SK-N-SH treated with all-trans-retinoic acid at 6 μM for 48 hours (cell line): ENCODE measurements at regions not wholly inside any gene's neighbourhood (a gene's known extent, or its start where the extent isn't known, plus 50 kb on each side); places are given as distances from the start of the nearest gene placed in this dataset.

Source experiments
- ATAC-seq: fragments of 200-7000 bp; cut with Tn5 transposase; 3 replicates; pipeline ENCODE4 v1.9.1; 2020; ENCODE audit warnings: mild to moderate bottlenecking, moderate library complexity
- ARNTL ChIP-seq: fragments of 450-650 bp; formaldehyde crosslinking; IDR thresholded peaks from 2 replicates; pipeline ENCODE4 v1.5.0; 2020; ENCODE audit warnings: low read depth, mild to moderate bottlenecking, moderate library complexity, borderline replicate concordance
- BACH2 ChIP-seq: fragments of 250-450 bp; sonication (Bioruptor Pico); IDR thresholded peaks from 2 replicates; pipeline ENCODE4 v1.9.0; 2021; ENCODE audit warnings: mild to moderate bottlenecking, borderline replicate concordance
- CSDC2 ChIP-seq: fragments of 250-450 bp; sonication (Bioruptor Pico); IDR thresholded peaks from 2 replicates; pipeline ENCODE4 v1.5.0; 2020; ENCODE audit warnings: mild to moderate bottlenecking, moderate library complexity
- ESRRG ChIP-seq: fragments of 250-450 bp; sonication (Bioruptor Pico); IDR thresholded peaks from 2 replicates; pipeline ENCODE4 v1.6.1; 2021; ENCODE audit warnings: mild to moderate bottlenecking
- ISL1 ChIP-seq: fragments of 250-450 bp; sonication (Bioruptor Pico); IDR thresholded peaks from 2 replicates; pipeline ENCODE4 v2.1.2; 2022; ENCODE audit warnings: mild to moderate bottlenecking, moderate library complexity
- OSR1 ChIP-seq: fragments of 250-450 bp; sonication (Bioruptor Pico); IDR thresholded peaks from 2 replicates; pipeline ENCODE4 v1.8.0; 2022; ENCODE audit warnings: moderate library complexity, mild to moderate bottlenecking, inconsistent platforms
- PPARA ChIP-seq: fragments of 250-450 bp; sonication (Bioruptor Pico); IDR thresholded peaks from 2 replicates; pipeline ENCODE4 v1.5.0; 2020; ENCODE audit warnings: mild to moderate bottlenecking, borderline replicate concordance
- RARB ChIP-seq: fragments of 250-450 bp; sonication (Bioruptor Pico); IDR thresholded peaks from 2 replicates; pipeline ENCODE4 v1.8.0; 2021; ENCODE audit warnings: mild to moderate bottlenecking, moderate library complexity
- SNAI2 ChIP-seq: fragments of 250-450 bp; sonication (Bioruptor Pico); IDR thresholded peaks from 2 replicates; pipeline ENCODE4 v1.5.0; 2020; ENCODE audit warnings: mild to moderate bottlenecking, moderate library complexity
- TCF4 ChIP-seq: fragments of 250-450 bp; sonication (Bioruptor Pico); IDR thresholded peaks from 2 replicates; pipeline ENCODE4 v1.8.0; 2021; ENCODE audit warnings: mild to moderate bottlenecking, moderate library complexity, borderline replicate concordance
- TOX ChIP-seq: fragments of 250-450 bp; sonication (Bioruptor Pico); IDR thresholded peaks from 2 replicates; pipeline ENCODE4 v1.8.0; 2021; ENCODE audit warnings: mild to moderate bottlenecking, moderate library complexity, borderline replicate concordance
- ZC3H10 ChIP-seq: fragments of 250-450 bp; sonication (Bioruptor Pico); IDR thresholded peaks from 2 replicates; pipeline ENCODE4 v1.5.1; 2021; ENCODE audit warnings: mild to moderate bottlenecking, moderate library complexity
- ZFP30 ChIP-seq: fragments of 450-650 bp; formaldehyde crosslinking; IDR thresholded peaks from 2 replicates; pipeline ENCODE4 v1.5.0; 2022; ENCODE audit warnings: mild to moderate bottlenecking, moderate library complexity
- ZNF565 ChIP-seq: fragments of 450-650 bp; formaldehyde crosslinking; conservative IDR thresholded peaks from 2 replicates; pipeline ENCODE4 v1.5.0; 2020; ENCODE audit warnings: low read depth, mild to moderate bottlenecking, moderate library complexity
- ZNF70 ChIP-seq: fragments of 450-650 bp; formaldehyde crosslinking; IDR thresholded peaks from 2 replicates; pipeline ENCODE4 v1.5.0; 2020; ENCODE audit warnings: mild to moderate bottlenecking, moderate library complexity
- ZNF8 ChIP-seq: fragments of 450-650 bp; formaldehyde crosslinking; IDR thresholded peaks from 2 replicates; pipeline ENCODE4 v1.5.0; 2020; ENCODE audit warnings: mild to moderate bottlenecking, moderate library complexity
- TF ChIP-seq, protein P1 (sequence below): fragments of 250-450 bp; sonication (Bioruptor Pico); IDR thresholded peaks from 2 replicates; pipeline ENCODE4 v1.5.0; 2020; ENCODE audit warnings: mild to moderate bottlenecking, moderate library complexity
- TF ChIP-seq, protein P2 (sequence below): fragments of 250-450 bp; sonication (Bioruptor Pico); IDR thresholded peaks from 2 replicates; pipeline ENCODE4 v1.5.1; 2020; ENCODE audit warnings: low read depth, mild to moderate bottlenecking, moderate library complexity
- TF ChIP-seq, protein P3 (sequence below): fragments of 250-450 bp; sonication (Bioruptor Pico); IDR thresholded peaks from 2 replicates; pipeline ENCODE4 v1.5.1; 2021; ENCODE audit warnings: mild to moderate bottlenecking, moderate library complexity
- TF ChIP-seq, protein P4 (sequence below): fragments of 250-450 bp; sonication (Bioruptor Pico); IDR thresholded peaks from 2 replicates; pipeline ENCODE4 v1.8.0; 2021; ENCODE audit warnings: low read depth, mild to moderate bottlenecking, moderate library complexity, borderline replicate concordance
- TF ChIP-seq, protein P5 (sequence below): fragments of 250-450 bp; sonication (Bioruptor Pico); IDR thresholded peaks from 2 replicates; pipeline ENCODE4 v1.8.0; 2020; ENCODE audit warnings: mild to moderate bottlenecking, moderate library complexity, borderline replicate concordance

DNA sequence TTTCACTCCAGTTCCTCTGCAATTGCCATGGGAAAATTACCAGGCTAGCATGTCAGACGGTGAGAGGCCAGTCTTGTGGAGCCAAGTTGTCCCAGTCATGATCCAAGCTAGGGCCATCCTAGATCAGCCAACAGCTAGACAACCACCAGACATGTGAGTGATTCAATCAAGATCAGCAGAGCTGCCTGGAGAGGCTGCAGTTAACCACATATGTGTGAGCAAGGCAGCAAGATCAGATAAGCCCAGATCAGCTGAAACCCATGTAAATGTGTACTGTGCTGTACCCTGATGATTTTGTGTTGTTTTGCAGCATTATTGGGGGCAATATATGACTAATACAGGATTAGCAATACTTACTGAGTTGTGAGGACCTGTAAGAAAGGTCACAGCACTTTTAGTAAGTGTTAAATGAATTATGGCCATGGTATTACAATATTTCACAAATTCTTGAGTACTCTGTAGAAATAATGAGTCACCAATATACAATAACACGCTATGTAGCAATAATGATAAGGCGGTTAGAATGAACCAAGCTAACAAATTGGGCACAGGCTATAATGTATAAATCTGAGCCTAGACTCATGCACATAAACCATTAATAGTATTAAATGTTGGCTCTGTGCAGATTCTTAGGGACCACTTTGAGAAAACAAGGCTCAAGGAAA, 91.4 kb downstream of the SUDS3 start:
- no peak for ATAC-seq
- TF ChIP-seq RARB (no peak), CSDC2 (no peak), ZC3H10 (no peak), ISL1 (CRISPR knock-in tag) (no peak), OSR1 (CRISPR knock-in tag) (no peak), BACH2 (CRISPR knock-in tag) (no peak), ZFP30 (CRISPR knock-in tag) (no peak), TCF4 (CRISPR knock-in tag) (no peak), SNAI2 (CRISPR knock-in tag) (no peak), ZNF565 (no peak), ARNTL (CRISPR knock-in tag) (no peak)
- TF ChIP-seq, protein P1, sequence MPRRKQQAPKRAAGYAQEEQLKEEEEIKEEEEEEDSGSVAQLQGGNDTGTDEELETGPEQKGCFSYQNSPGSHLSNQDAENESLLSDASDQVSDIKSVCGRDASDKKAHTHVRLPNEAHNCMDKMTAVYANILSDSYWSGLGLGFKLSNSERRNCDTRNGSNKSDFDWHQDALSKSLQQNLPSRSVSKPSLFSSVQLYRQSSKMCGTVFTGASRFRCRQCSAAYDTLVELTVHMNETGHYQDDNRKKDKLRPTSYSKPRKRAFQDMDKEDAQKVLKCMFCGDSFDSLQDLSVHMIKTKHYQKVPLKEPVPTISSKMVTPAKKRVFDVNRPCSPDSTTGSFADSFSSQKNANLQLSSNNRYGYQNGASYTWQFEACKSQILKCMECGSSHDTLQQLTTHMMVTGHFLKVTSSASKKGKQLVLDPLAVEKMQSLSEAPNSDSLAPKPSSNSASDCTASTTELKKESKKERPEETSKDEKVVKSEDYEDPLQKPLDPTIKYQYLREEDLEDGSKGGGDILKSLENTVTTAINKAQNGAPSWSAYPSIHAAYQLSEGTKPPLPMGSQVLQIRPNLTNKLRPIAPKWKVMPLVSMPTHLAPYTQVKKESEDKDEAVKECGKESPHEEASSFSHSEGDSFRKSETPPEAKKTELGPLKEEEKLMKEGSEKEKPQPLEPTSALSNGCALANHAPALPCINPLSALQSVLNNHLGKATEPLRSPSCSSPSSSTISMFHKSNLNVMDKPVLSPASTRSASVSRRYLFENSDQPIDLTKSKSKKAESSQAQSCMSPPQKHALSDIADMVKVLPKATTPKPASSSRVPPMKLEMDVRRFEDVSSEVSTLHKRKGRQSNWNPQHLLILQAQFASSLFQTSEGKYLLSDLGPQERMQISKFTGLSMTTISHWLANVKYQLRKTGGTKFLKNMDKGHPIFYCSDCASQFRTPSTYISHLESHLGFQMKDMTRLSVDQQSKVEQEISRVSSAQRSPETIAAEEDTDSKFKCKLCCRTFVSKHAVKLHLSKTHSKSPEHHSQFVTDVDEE: no peak
- TF ChIP-seq, protein P2, sequence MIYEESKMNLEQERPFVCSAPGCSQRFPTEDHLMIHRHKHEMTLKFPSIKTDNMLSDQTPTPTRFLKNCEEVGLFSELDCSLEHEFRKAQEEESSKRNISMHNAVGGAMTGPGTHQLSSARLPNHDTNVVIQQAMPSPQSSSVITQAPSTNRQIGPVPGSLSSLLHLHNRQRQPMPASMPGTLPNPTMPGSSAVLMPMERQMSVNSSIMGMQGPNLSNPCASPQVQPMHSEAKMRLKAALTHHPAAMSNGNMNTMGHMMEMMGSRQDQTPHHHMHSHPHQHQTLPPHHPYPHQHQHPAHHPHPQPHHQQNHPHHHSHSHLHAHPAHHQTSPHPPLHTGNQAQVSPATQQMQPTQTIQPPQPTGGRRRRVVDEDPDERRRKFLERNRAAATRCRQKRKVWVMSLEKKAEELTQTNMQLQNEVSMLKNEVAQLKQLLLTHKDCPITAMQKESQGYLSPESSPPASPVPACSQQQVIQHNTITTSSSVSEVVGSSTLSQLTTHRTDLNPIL (CRISPR knock-in tag): no peak
- TF ChIP-seq, protein P3, sequence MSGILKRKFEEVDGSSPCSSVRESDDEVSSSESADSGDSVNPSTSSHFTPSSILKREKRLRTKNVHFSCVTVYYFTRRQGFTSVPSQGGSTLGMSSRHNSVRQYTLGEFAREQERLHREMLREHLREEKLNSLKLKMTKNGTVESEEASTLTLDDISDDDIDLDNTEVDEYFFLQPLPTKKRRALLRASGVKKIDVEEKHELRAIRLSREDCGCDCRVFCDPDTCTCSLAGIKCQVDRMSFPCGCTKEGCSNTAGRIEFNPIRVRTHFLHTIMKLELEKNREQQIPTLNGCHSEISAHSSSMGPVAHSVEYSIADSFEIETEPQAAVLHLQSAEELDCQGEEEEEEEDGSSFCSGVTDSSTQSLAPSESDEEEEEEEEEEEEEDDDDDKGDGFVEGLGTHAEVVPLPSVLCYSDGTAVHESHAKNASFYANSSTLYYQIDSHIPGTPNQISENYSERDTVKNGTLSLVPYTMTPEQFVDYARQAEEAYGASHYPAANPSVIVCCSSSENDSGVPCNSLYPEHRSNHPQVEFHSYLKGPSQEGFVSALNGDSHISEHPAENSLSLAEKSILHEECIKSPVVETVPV (CRISPR knock-in tag): no peak
- TF ChIP-seq, protein P4, sequence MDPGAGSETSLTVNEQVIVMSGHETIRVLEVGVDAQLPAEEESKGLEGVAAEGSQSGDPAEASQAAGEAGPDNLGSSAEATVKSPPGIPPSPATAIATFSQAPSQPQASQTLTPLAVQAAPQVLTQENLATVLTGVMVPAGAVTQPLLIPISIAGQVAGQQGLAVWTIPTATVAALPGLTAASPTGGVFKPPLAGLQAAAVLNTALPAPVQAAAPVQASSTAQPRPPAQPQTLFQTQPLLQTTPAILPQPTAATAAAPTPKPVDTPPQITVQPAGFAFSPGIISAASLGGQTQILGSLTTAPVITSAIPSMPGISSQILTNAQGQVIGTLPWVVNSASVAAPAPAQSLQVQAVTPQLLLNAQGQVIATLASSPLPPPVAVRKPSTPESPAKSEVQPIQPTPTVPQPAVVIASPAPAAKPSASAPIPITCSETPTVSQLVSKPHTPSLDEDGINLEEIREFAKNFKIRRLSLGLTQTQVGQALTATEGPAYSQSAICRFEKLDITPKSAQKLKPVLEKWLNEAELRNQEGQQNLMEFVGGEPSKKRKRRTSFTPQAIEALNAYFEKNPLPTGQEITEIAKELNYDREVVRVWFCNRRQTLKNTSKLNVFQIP: no peak
- TF ChIP-seq, protein P5, sequence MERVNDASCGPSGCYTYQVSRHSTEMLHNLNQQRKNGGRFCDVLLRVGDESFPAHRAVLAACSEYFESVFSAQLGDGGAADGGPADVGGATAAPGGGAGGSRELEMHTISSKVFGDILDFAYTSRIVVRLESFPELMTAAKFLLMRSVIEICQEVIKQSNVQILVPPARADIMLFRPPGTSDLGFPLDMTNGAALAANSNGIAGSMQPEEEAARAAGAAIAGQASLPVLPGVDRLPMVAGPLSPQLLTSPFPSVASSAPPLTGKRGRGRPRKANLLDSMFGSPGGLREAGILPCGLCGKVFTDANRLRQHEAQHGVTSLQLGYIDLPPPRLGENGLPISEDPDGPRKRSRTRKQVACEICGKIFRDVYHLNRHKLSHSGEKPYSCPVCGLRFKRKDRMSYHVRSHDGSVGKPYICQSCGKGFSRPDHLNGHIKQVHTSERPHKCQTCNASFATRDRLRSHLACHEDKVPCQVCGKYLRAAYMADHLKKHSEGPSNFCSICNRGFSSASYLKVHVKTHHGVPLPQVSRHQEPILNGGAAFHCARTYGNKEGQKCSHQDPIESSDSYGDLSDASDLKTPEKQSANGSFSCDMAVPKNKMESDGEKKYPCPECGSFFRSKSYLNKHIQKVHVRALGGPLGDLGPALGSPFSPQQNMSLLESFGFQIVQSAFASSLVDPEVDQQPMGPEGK (CRISPR knock-in tag): no peak

DNA sequence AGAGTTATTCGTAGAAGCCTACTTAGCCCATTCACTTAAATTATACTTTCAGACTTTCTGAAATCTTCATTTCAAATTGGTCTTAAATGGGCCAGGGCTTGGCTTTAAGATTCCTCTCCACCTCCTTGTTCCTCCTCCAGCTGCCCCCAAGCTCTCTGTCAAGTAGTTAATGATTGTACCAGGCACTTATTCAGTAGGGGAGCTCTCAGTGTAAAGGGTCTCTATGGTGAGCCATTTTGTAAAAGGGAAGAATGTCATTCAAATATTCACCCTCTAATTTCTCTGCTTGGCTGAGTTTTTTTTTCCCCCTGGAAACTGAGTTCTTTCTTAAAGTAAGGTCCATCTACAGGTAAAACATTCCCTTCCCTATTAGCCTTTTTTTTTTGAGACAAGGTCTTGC, 96.6 kb downstream of the SUDS3 start:
- TF ChIP-seq, protein P4: no peak
- TF ChIP-seq ESRRG (CRISPR knock-in tag): no peak
- TF ChIP-seq, protein P3 (CRISPR knock-in tag): no peak
- no peak for TF ChIP-seq PPARA (CRISPR knock-in tag)
- TF ChIP-seq ZNF8 (CRISPR knock-in tag): no peak
- TF ChIP-seq OSR1 (CRISPR knock-in tag): no peak
- TF ChIP-seq BACH2 (CRISPR knock-in tag): no peak
- no peak for TF ChIP-seq ARNTL (CRISPR knock-in tag)
- no peak for TF ChIP-seq ZNF70 (CRISPR knock-in tag)
- no peak for TF ChIP-seq TCF4 (CRISPR knock-in tag)
- no peak for TF ChIP-seq TOX (CRISPR knock-in tag)
- TF ChIP-seq ZNF565: no peak
- no peak for TF ChIP-seq ZFP30 (CRISPR knock-in tag)
- TF ChIP-seq CSDC2: no peak
- TF ChIP-seq, protein P5 (CRISPR knock-in tag): no peak
- TF ChIP-seq ZC3H10: no peak
- ATAC-seq: no peak
